Astrocyte (in vitro differentiated cells and primary cell): ENCODE measurements at regions not wholly inside any gene's neighbourhood (a gene's known extent, or its start where the extent isn't known, plus 50 kb on each side); places are given as distances from the start of the nearest gene placed in this dataset.

Experiments used
- CTCF ChIP-seq: IDR thresholded peaks from 2 replicates; pipeline ENCODE4 v1.5.1; 2011; ENCODE audit warnings: low read depth, mild to moderate bottlenecking, inconsistent platforms, low read length, moderate library complexity; ENCODE audit not compliant: insufficient read depth
- EZH2 ChIP-seq: IDR thresholded peaks from 2 replicates; pipeline ENCODE4 v1.6.1; 2012; ENCODE audit warnings: mild to moderate bottlenecking, low read length, inconsistent platforms; ENCODE audit not compliant: insufficient read depth

- TF ChIP-seq CTCF (no peak), EZH2 (no peak)
These were observed 1498.8 kb downstream of the SLITRK5 start for GRCh38 chr13:89169951-89170350.
